ENCODE measurements at regions not wholly inside any gene's neighbourhood (a gene's known extent, or its start where the extent isn't known, plus 50 kb on each side); places are given as distances from the start of the nearest gene placed in this dataset.

GRCh38 chr3:182201456-182202168 lies 489.9 kb downstream of the SOX2 start:
- Histone ChIP-seq H3K4me1 (ENCODE audit: control insufficient read depth in 4 of 4, insufficient read depth in 4 of 4, low read length in 3 of 4) (no peaks in the 10 kb centered on the region), H3K9me3 (ENCODE audit: control insufficient read depth in 4 of 4, low read length in 3 of 4) (no peaks in the 10 kb centered on the region), H3K4me3 (ENCODE audit: low read depth in 1 of 3, low read length in 3 of 3) (no peak overlapping the region), H3K9ac (ENCODE audit: low read depth in 1 of 2, low read length in 2 of 2) (no peak overlapping the region), H3K27ac (ENCODE audit: low read depth in 1 of 2, low read length in 2 of 2) (no peak overlapping the region), H3K36me3 (ENCODE audit: control insufficient read depth in 4 of 4, insufficient read depth in 3 of 4, low read depth in 1 of 4, low read length in 3 of 4) (no peaks in the 10 kb centered on the region), H3K27me3 (ENCODE audit: control insufficient read depth in 4 of 4, insufficient read depth in 4 of 4, low read length in 3 of 4) (no peaks in the 10 kb centered on the region)
- no peak for DNase-seq (ENCODE audit: low spot score)
- WGBS, result 83% methylated on average over 11 of the region's 11 CpGs
- TF ChIP-seq ATF3 (IDR thresholded peaks at IDR 0.05) (no peak), RXRA (IDR thresholded peaks at IDR 0.05) (no peak), REST (IDR thresholded peaks at IDR 0.05) (no peak), HNF4A (conservative IDR thresholded peaks at IDR 0.05) (no peak), JUND (IDR thresholded peaks at IDR 0.05) (no peak), CTCF (IDR thresholded peaks at IDR 0.05; ENCODE audit: low read depth, low read length, missing input control) (no peak), YY1 (IDR thresholded peaks at IDR 0.05) (no peak), GABPA (IDR thresholded peaks at IDR 0.05 in 1 of 2, conservative IDR thresholded peaks at IDR 0.05 in 1 of 2) (no peak), ZBTB33 (IDR thresholded peaks at IDR 0.05) (no peak), EGR1 (IDR thresholded peaks at IDR 0.05; ENCODE audit: low read depth in 2 of 2) (no peak), NR2F2 (IDR thresholded peaks at IDR 0.05) (no peak), FOXA1 (IDR thresholded peaks at IDR 0.05) (no peak), HNF4G (IDR thresholded peaks at IDR 0.05) (no peak), RAD21 (IDR thresholded peaks at IDR 0.05) (no peak), FOXA2 (IDR thresholded peaks at IDR 0.05) (no peak)
